ENCODE measurements at regions not wholly inside any gene's neighbourhood (a gene's known extent, or its start where the extent isn't known, plus 50 kb on each side); places are given as distances from the start of the nearest gene placed in this dataset.

GRCh38 chr5:61754792-61755191 lies 422.7 kb downstream of the ZSWIM6 start:
- intact Hi-C loops (cut with DNase I), result no loop called here
- ATAC-seq (ENCODE audit: poor library complexity), result no peak
- no peak for DNase-seq

GRCh38 chr5:61755726-61756222 lies 423.7 kb downstream of the ZSWIM6 start:
- DNase-seq (no peak), ATAC-seq (ENCODE audit: poor library complexity) (no peak)
- intact Hi-C loops (cut with DNase I), result no loop called here

DNA sequence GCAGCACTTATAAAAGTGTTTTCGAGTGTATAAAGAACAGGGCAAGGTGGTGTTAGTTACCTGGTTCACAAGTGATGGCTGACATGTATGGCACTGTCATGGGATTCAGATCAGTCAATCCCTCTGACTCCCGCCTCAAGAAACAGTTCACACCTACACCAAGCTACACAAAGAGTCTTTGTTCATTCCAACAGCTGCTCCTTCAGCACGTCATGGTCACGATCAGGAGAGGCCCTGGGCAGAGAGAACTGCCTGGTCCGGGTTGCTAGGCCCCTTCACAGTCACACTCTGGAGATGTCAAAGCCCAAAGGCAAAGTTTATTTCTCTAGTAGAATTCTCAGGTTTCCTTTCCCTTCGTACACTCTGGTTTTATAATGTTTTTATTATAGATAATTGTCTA lies 426.7 kb downstream of the ZSWIM6 start:
- DNase-seq (no peak), ATAC-seq (ENCODE audit: poor library complexity) (no peak)
- intact Hi-C loops (cut with DNase I), result no loop called here

DNA sequence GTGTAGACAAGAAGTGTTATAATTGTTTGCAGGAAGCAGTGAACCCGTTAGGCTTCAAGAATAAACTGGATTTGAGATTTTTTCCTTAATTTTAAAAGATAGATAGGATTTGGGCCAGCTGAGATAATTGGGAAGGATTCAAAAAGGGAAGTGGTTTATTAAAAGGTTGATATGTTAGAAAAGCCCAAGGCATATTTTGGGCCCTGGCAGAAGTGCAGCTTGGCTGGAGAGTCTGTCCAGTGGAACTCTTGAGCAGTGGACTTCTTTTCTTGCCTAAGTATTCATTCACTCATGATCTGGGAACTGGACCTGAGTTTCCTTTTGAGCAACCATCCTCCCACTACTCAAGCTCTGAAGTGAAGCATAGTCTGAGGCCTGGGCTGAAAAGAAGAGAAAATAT lies 433.4 kb downstream of the ZSWIM6 start:
- DNase-seq, result no peak
- ATAC-seq (ENCODE audit: poor library complexity), result no peak
- intact Hi-C loops (cut with DNase I), result no loop called here

DNA sequence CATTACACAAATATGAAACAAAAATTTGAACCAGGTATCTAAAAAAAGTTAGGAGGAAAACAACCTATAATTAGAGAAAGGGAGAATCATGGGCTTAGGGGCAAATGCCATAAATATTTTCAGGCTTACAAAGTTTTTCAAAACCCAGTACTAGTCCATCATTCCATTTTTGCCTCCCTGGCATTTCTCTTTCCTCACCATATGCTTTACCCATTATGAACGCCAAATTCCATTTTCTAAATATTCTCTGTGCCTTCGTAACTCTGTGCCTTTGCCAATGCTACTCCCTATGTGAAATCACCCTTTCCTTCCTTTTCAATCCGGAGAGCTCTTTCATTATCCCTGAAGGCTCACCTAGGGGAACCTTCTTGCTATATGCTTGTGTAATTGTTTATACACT lies 434.1 kb downstream of the ZSWIM6 start:
- ATAC-seq (ENCODE audit: poor library complexity) (no peak), DNase-seq (no peak)
- intact Hi-C loops (cut with DNase I), result no loop called here

DNA sequence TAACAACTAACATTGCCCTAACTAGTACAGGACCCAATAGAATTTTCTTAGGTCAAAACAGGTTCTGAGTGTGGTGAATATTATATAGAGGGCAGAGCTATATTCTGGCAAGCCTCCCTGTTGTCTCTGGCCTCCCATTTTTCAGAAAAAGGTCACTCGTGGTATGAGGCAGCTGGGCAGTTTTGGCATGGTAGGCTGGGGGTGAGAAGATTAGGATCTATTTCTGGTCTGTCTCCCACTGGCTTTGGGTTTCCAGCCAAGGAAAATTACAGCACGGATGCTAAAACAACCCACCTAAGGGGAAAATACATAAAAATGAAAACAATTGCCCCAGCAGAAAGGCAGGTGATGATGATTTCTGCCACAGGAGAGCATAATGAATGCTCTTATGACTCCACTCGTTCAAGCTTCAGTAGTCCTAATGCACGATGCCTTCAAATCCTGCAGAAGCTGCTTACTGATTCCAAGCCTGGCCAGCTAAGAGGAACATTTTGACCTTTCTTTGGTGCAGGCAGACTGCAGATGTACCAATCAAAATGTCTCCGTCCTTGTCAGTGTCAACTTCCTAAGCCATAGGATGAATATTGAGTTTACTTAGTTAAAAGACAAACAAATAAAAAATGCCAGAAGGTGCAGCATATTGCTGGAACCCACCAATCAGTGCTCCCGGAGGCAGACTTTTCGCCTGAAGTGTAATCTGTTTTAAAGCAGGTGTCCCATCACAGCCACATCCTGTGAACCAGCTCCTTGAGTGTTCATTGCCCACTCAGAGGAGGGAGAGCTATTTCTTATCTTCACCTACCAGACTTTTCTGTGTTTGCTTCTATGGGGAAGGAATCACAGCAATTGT lies 435.4 kb downstream of the ZSWIM6 start:
- no peak for ATAC-seq (ENCODE audit: poor library complexity)
- DNase-seq, result no peak
- intact Hi-C loops (cut with DNase I), result no loop called here

GRCh38 chr5:61768692-61769281 lies 436.7 kb downstream of the ZSWIM6 start:
- DNase-seq, result no peak
- ATAC-seq (ENCODE audit: poor library complexity), result no peak
- intact Hi-C loops (cut with DNase I), result no loop called here

DNA sequence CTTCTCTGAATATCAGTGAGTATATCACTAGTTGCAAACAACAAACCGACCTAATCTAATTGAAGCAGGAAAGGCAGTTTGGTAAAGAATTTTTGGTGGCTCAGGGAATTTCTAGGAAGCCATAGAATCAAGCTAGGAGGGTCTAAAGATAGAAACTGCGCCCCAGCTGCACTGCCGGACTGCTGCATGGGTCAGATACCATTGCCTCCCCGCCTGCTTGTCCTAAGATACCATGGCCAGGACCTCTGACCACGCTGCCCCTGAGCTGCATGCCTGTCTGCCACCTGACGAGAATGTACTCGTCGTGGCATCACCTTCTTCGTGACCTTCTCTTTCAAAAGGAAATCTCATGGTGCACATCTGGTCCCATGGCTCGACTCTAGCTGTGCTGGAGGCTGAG lies 439.0 kb downstream of the ZSWIM6 start:
- ATAC-seq (ENCODE audit: poor library complexity), result no peak
- intact Hi-C loops (cut with DNase I), result no loop called here
- DNase-seq, result no peak

DNA sequence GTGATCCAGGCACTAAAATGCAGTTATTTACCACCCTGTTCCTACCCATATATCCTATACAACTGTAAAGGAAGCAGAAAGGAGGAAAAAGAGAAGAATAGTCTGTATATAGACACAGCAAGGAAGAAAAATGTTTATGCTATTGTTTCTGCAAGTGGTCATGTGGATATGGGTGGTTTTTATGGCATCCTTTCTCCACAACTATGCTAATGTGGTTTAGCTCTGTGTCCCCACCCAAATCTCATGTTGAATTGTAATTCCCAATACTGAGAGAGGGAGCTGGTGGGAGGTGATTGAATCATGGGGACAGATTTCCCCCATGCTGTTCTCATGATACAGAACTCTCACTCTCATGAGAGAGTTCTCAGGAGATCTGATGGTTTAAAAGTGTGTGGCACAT lies 439.8 kb downstream of the ZSWIM6 start:
- ATAC-seq (ENCODE audit: poor library complexity) (no peak), DNase-seq (no peak)
- intact Hi-C loops (cut with DNase I), result no loop called here

GRCh38 chr5:61775901-61776300 lies 443.8 kb downstream of the ZSWIM6 start:
- intact Hi-C loops (cut with DNase I), result no loop called here
- DNase-seq (no peak), ATAC-seq (ENCODE audit: poor library complexity) (no peak)

- DNase-seq (no peak), ATAC-seq (ENCODE audit: poor library complexity) (no peak)
- intact Hi-C loops (cut with DNase I), result no loop called here
Measured at GRCh38 chr5:61777292-61777691, 445.2 kb downstream of the ZSWIM6 start.

GRCh38 chr5:61779743-61780142 lies 447.7 kb downstream of the ZSWIM6 start:
- no peak for ATAC-seq (ENCODE audit: poor library complexity)
- no peak for DNase-seq
- intact Hi-C loops (cut with DNase I), result no loop called here

- ATAC-seq (ENCODE audit: poor library complexity), result no peak
- DNase-seq, result no peak
- intact Hi-C loops (cut with DNase I), result no loop called here
Measured at GRCh38 chr5:61783481-61783880, 451.4 kb downstream of the ZSWIM6 start.

DNA sequence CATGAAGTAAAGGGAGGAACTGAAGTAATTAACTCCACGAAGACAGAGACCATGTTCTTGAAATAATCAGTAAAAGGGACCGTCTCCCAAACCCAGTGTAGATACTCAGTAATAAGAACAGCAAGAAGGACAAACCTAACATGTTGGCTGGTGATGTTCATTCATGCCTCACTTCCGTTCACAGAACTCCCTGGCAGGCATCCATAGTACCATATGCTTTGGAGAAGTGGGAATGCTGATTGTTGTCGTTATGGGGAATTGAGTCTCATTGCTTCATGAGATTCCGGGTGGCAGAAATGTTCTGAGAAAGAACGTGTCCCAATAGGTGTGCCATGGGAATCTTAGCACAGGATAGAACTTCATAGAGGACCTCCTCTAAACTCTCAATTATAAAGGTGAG lies 452.3 kb downstream of the ZSWIM6 start:
- intact Hi-C loops (cut with DNase I), result no loop called here
- no peak for DNase-seq

DNA sequence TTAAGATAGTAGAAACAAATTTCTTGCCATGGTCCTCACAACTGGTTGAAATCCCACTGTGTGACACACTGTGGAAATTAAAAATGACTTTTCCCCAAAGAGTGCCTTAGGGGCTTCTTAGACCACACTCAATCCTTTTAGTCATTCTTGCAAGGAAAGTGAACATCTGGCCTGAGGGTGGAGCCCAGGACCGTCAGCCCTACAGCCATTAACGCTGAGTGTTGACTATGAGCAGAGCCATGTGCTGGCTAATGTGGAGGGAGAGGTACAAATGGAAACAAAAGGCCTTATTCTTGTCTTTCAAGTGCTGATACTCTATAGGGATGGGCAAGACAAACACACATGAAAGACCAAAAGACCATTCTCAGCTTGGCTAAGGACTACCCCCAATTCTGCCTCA lies 456.5 kb downstream of the ZSWIM6 start:
- DNase-seq, result no peak
- intact Hi-C loops (cut with DNase I), result no loop called here
- no peak for ATAC-seq (ENCODE audit: poor library complexity)

More for the DNA sequence above, 452.3 kb downstream of the ZSWIM6 start:
- no peak for ATAC-seq (ENCODE audit: poor library complexity)

GRCh38 chr5:61790007-61790406 lies 457.9 kb downstream of the ZSWIM6 start:
- intact Hi-C loops (cut with DNase I), result no loop called here
- DNase-seq (no peak), ATAC-seq (ENCODE audit: poor library complexity) (no peak)

GRCh38 chr5:61790678-61791077 lies 458.6 kb downstream of the ZSWIM6 start:
- intact Hi-C loops (cut with DNase I), result no loop called here
- DNase-seq, result no peak
- ATAC-seq (ENCODE audit: poor library complexity), result no peak

- DNase-seq (no peak), ATAC-seq (ENCODE audit: poor library complexity) (no peak)
- intact Hi-C loops (cut with DNase I), result no loop called here
Measured at GRCh38 chr5:61796773-61797172, 464.7 kb downstream of the ZSWIM6 start.

DNA sequence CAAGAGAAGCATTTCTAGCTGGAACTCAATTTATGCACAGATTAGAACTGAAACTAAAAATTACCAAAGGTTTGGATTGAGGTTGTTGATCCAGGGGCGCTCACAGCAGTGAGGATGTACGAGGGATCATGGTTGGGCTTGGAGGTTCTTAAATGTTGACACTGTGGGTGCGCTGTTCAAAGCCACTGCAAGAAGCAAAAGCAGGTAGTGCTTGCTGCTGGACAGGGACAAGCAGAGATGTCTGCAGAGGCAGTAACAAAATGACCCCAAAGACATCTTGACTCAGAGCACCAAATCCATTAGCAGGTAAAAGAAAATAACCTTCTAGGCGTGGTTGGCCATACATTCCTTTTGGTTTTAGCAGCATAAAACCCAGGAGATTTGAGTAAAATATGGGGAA lies 468.4 kb downstream of the ZSWIM6 start:
- DNase-seq (no peak), ATAC-seq (ENCODE audit: poor library complexity) (no peak)
- intact Hi-C loops (cut with DNase I), result no loop called here

GRCh38 chr5:61801174-61801573 lies 469.1 kb downstream of the ZSWIM6 start:
- intact Hi-C loops (cut with DNase I), result no loop called here
- no peak for DNase-seq
- ATAC-seq (ENCODE audit: poor library complexity), result no peak

Data from Right ventricle myocardium superior (tissue), 1 donor.